Gastrocnemius medialis (tissue), 4 donors: ENCODE measurements at regions not wholly inside any gene's neighbourhood (a gene's known extent, or its start where the extent isn't known, plus 50 kb on each side); places are given as distances from the start of the nearest gene placed in this dataset.

Experiments
- ATAC-seq, 2 donors: fragments of 150-250 bp; one replicate each; pipeline ENCODE4 v1.9.1; 2016
- DNase-seq, 2 donors: peaks; one replicate each; pipeline ENCODE4 v3.0.0-alpha.2; 2019
- H3K27ac ChIP-seq, 4 donors: fragments of 200-600 bp; sonication (generic); 1 replicate in 1 of 4; 2 replicates in 3 of 4; pipeline ENCODE4 v1.5.1; 2016 to 2018; ENCODE audit warnings: mild to moderate bottlenecking in 2 of 4, moderate library complexity in 1 of 4
- H3K27me3 ChIP-seq, 3 donors: fragments of 200-600 bp; sonication (generic) in 2 of 3; 1 replicate in 1 of 3; 2 replicates in 2 of 3; pipeline versions ENCODE4 v1.5.1 to v1.6.0; 2016 to 2019; ENCODE audit warnings: mild to moderate bottlenecking in 1 of 3, moderate library complexity in 1 of 3
- H3K36me3 ChIP-seq, 2 donors: fragments of 200-600 bp; sonication (generic) in 1 of 2; one replicate each; pipeline ENCODE4 v1.5.1; 2017 to 2018
- H3K4me1 ChIP-seq, 2 donors: fragments of 200-600 bp; sonication (generic) in 1 of 2; one replicate each; pipeline ENCODE4 v1.5.1; 2016 to 2017; ENCODE audit warnings: mild to moderate bottlenecking in 2 of 2
- H3K4me3 ChIP-seq, 4 donors: fragments of 200-600 bp; sonication (generic) in 3 of 4; 1 replicate in 1 of 4; 2 replicates in 3 of 4; pipeline ENCODE4 v1.5.1; 2016 to 2019; ENCODE audit warnings: mild to moderate bottlenecking in 2 of 4
- H3K9me3 ChIP-seq, 3 donors: fragments of 200-600 bp; sonication (generic) in 2 of 3; 1 replicate in 1 of 3; 2 replicates in 2 of 3; pipeline ENCODE4 v1.5.1; 2016 to 2019
- CTCF ChIP-seq, 5 experiments: fragments of 450-650 bp in 3 of 5; fragments of 200-600 bp in 2 of 5; sonication (generic) in 2 of 5; IDR thresholded peaks in 4 of 5; conservative IDR thresholded peaks in 1 of 5; 1 replicate in 4 of 5; 2 replicates in 1 of 5; pipeline ENCODE4 v1.5.1; 2016 to 2019; ENCODE audit warnings: antibody characterized with exemption in 5 of 5, mild to moderate bottlenecking in 3 of 5, moderate library complexity in 3 of 5
- POLR2A ChIP-seq, 2 donors: fragments of 450-650 bp; IDR thresholded peaks; one replicate each; pipeline ENCODE4 v1.6.1; 2017; ENCODE audit warnings: antibody characterized with exemption in 2 of 2, mild to moderate bottlenecking in 2 of 2, moderate library complexity in 2 of 2
- in situ Hi-C, 4 donors: fragments of 200-750 bp; cut with MboI; loops; one replicate each; pipeline versions ENCODE4 v1.15.0 to v1.8.0; 2017; ENCODE audit warnings: low sequenced_read_pairs in 4 of 4
- intact Hi-C: fragments of 100-400 bp; cut with DNase I; formaldehyde crosslinking; loops from one replicate; pipeline ENCODE4 v1.15.1; 2023; ENCODE audit warnings: low total_unique reads

GRCh38 chr5:31023105-31023504, 170.4 kb upstream of the CDH6 start:
- no peak for DNase-seq
- TF ChIP-seq CTCF (IDR thresholded peaks at IDR 0.05 in 4 of 5, conservative IDR thresholded peaks at IDR 0.05 in 1 of 5) (no peak), POLR2A (IDR thresholded peaks at IDR 0.05) (no peak)
- no peak overlapping the region for H3K27ac ChIP-seq
- intact Hi-C loops: no loop called here
- H3K9me3 ChIP-seq: no peaks in the 10 kb centered on the region
- no peak for ATAC-seq
- H3K36me3 ChIP-seq: no peaks in the 10 kb centered on the region
- in situ Hi-C loops: no loop called here
- H3K4me1 ChIP-seq: no peaks in the 10 kb centered on the region
- H3K4me3 ChIP-seq: no peak overlapping the region
- H3K27me3 ChIP-seq: no peaks in the 10 kb centered on the region

- no peak for DNase-seq
- no peak overlapping the region for H3K4me3 ChIP-seq
- H3K27ac ChIP-seq: no peak overlapping the region
- H3K27me3 ChIP-seq: no peaks in the 10 kb centered on the region
- in situ Hi-C loops: no loop called here
- TF ChIP-seq POLR2A (IDR thresholded peaks at IDR 0.05) (no peak), CTCF (IDR thresholded peaks at IDR 0.05 in 4 of 5, conservative IDR thresholded peaks at IDR 0.05 in 1 of 5) (no peak)
- H3K4me1 ChIP-seq: no peaks in the 10 kb centered on the region
- no peaks in the 10 kb centered on the region for H3K36me3 ChIP-seq
- no peaks in the 10 kb centered on the region for H3K9me3 ChIP-seq
- ATAC-seq: no peak
- intact Hi-C loops: no loop called here
Measured at GRCh38 chr5:31021181-31021624, 172.3 kb upstream of the CDH6 start.

GRCh38 chr5:31008231-31008630, 185.3 kb upstream of the CDH6 start:
- DNase-seq: no peak
- Histone ChIP-seq H3K4me3 (no peak overlapping the region), H3K27ac (no peak overlapping the region), H3K9me3 (no peaks in the 10 kb centered on the region), H3K27me3 (no peaks in the 10 kb centered on the region), H3K4me1 (no peaks in the 10 kb centered on the region), H3K36me3 (no peaks in the 10 kb centered on the region)
- intact Hi-C loops (no loop called here), in situ Hi-C loops (no loop called here)
- ATAC-seq: no peak
- TF ChIP-seq CTCF (IDR thresholded peaks at IDR 0.05 in 4 of 5, conservative IDR thresholded peaks at IDR 0.05 in 1 of 5) (no peak), POLR2A (IDR thresholded peaks at IDR 0.05) (no peak)

- H3K27ac ChIP-seq: no peak overlapping the region
- no peaks in the 10 kb centered on the region for H3K27me3 ChIP-seq
- DNase-seq (no peak), ATAC-seq (no peak)
- intact Hi-C loops (no loop called here), in situ Hi-C loops (no loop called here)
- H3K9me3 ChIP-seq: no peaks in the 10 kb centered on the region
- no peaks in the 10 kb centered on the region for H3K36me3 ChIP-seq
- TF ChIP-seq CTCF (IDR thresholded peaks at IDR 0.05 in 4 of 5, conservative IDR thresholded peaks at IDR 0.05 in 1 of 5) (no peak), POLR2A (IDR thresholded peaks at IDR 0.05) (no peak)
- no peaks in the 10 kb centered on the region for H3K4me1 ChIP-seq
- H3K4me3 ChIP-seq: no peak overlapping the region
Measured at GRCh38 chr5:31007672-31008071, 185.8 kb upstream of the CDH6 start.

- H3K9me3 ChIP-seq: no peaks in the 10 kb centered on the region
- H3K36me3 ChIP-seq: no peaks in the 10 kb centered on the region
- no peaks in the 10 kb centered on the region for H3K27me3 ChIP-seq
- TF ChIP-seq CTCF (IDR thresholded peaks at IDR 0.05 in 4 of 5, conservative IDR thresholded peaks at IDR 0.05 in 1 of 5): no peak
- TF ChIP-seq POLR2A (IDR thresholded peaks at IDR 0.05): no peak
- no peak overlapping the region for H3K4me3 ChIP-seq
- no peaks in the 10 kb centered on the region for H3K4me1 ChIP-seq
- in situ Hi-C loops: no loop called here
- ATAC-seq (no peak), DNase-seq (no peak)
- H3K27ac ChIP-seq: no peak overlapping the region
- intact Hi-C loops: no loop called here
Measured at GRCh38 chr5:31000287-31000686, 193.2 kb upstream of the CDH6 start.
